ENCODE measurements at regions not wholly inside any gene's neighbourhood (a gene's known extent, or its start where the extent isn't known, plus 50 kb on each side); places are given as distances from the start of the nearest gene placed in this dataset.

GRCh38 chr7:114787556-114787955 is 134.3 kb upstream of the MDFIC start:
- H3K4me3 ChIP-seq (replicated peaks in 1 of 3; ENCODE audit: insufficient read depth in 1 of 3, low read depth in 1 of 3, low read length in 3 of 3): no peak overlapping the region
- H2AFZ ChIP-seq (ENCODE audit: low read depth, low read length): no peak overlapping the region
- intact Hi-C loops (cut with micrococcal nuclease) (loop anchor here (5.0 kb wide), 1 partner anchor 700 kb away; no protein-coding TSS in a partner anchor), dilution Hi-C loops (cut with MboI; ENCODE audit: extremely low pct_ligation_motif_present, low sequenced_read_pairs) (no loop called here)
- POLR2A ChIA-PET: no interaction called here
- DNase-seq (ENCODE audit: low read depth, low spot score) (no peak), FAIRE-seq (no peak)
- no peaks in the 10 kb centered on the region for H3K36me3 ChIP-seq (ENCODE audit: control insufficient read depth in 2 of 2, extremely low read depth in 1 of 2, insufficient read depth in 2 of 2, low read length in 2 of 2)
- CTCF ChIA-PET: interaction anchor here (1.1 kb wide), 1 partner anchor 32 kb away, joined by 3 read pairs; no protein-coding TSS in a partner anchor
- H3K9ac ChIP-seq (replicated peaks; ENCODE audit: extremely low read depth, insufficient read depth, low read length): no peak overlapping the region
- no TSS peak for BruUV-seq (replicated peaks)
- peaks cover 25% of the 10 kb centered on the region for H3K4me1 ChIP-seq (ENCODE audit: control insufficient read depth, extremely low read depth, insufficient read depth, low read length)
- H3K9me1 ChIP-seq (replicated peaks; ENCODE audit: control insufficient read depth, extremely low read depth, insufficient read depth, low read length): no peaks in the 10 kb centered on the region
- H3K79me2 ChIP-seq (ENCODE audit: control insufficient read depth, insufficient read depth, low read length): no peaks in the 10 kb centered on the region
- H3K27ac ChIP-seq (ENCODE audit: insufficient read depth, low read depth, low read length): no peak overlapping the region
- peaks cover 2% of the 10 kb centered on the region in 2 experiments for H3K27me3 ChIP-seq (ENCODE audit: control insufficient read depth in 2 of 2, insufficient read depth in 2 of 2, low read length in 2 of 2)
- H4K20me1 ChIP-seq (replicated peaks; ENCODE audit: control insufficient read depth, extremely low read depth, insufficient read depth, low read length): no peaks in the 10 kb centered on the region
- TF ChIP-seq MYC (IDR thresholded peaks at IDR 0.05; ENCODE audit: low read depth, low read length) (no peak), POLR2AphosphoS5 (IDR thresholded peaks at IDR 0.05; ENCODE audit: insufficient read depth, low read depth, low read length) (no peak), MAX (IDR thresholded peaks at IDR 0.05; ENCODE audit: insufficient read depth, insufficient read length) (no peak), JUN (IDR thresholded peaks at IDR 0.05; ENCODE audit: borderline replicate concordance, insufficient read depth, insufficient read length, low read depth) (no peak), CTCF (IDR thresholded peaks at IDR 0.05; ENCODE audit: extremely low read depth in 1 of 2, insufficient read depth in 1 of 2, low read depth in 1 of 2, low read length in 2 of 2) (no peak), EZH2 (IDR thresholded peaks at IDR 0.05; ENCODE audit: borderline replicate concordance, low read depth, low read length, severe bottlenecking) (no peak), POLR2A (IDR thresholded peaks at IDR 0.05; ENCODE audit: low read depth, low read length) (no peak), GATA2 (IDR thresholded peaks at IDR 0.05; ENCODE audit: insufficient read depth, insufficient read length, low read depth, low read length) (no peak), FOS (IDR thresholded peaks at IDR 0.05; ENCODE audit: borderline replicate concordance, insufficient read depth, low read length) (no peak)
- H3K4me2 ChIP-seq (ENCODE audit: insufficient read depth, low read length): no peak overlapping the region
- H3K9me3 ChIP-seq (replicated peaks; ENCODE audit: control insufficient read depth, insufficient read depth, low read length): no peaks in the 10 kb centered on the region

Measured in endothelial cell of umbilical vein (primary cell).